Dermis blood vessel endothelial cell (primary cell): ENCODE measurements at regions not wholly inside any gene's neighbourhood (a gene's known extent, or its start where the extent isn't known, plus 50 kb on each side); places are given as distances from the start of the nearest gene placed in this dataset.
"Not testable (repeated sequence)": the region's sequence is repeated elsewhere in the genome, so short reads cannot be mapped to it uniquely, and the experiment has no call there.

Experiments used
- DNase-seq: peaks from one replicate; pipeline ENCODE4 v3.0.0; 2010

GRCh38 chr14:23751616-23752015 lies 115.5 kb downstream of the DHRS2 start:
- DNase-seq, result no peak

GRCh38 chr14:23763394-23763793 lies 127.2 kb downstream of the DHRS2 start:
- no peak for DNase-seq

DNA sequence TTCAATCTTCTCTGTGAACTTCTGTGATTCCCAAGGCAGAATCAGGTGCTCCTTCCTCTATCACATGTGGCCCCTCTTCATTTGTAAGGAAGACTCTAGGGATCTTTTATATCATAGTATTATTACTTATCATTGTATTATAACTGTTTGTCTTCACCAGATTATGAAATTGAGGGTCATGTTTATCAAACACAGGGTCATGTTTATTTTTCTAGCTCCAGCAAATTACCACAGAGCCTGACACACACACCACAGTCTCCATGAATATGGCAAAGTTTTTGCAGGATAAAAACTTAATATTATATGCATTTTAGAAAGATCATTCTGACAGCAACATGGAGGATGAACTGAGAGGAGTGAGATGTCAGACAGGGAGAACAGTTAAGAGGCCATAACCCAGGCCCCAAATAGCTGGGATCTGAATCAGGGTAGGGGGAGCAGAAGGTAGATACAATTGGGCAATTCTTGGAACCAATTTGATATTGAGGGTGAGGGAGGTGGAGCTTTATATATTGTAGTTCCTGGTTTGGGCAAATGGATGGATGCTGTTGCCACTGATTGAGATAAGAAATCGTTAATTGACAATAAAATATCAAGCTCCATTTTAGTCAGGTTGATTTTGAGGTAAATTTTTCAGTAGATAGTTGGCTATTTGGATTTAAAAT lies 130.7 kb downstream of the DHRS2 start:
- no peak for DNase-seq

DNA sequence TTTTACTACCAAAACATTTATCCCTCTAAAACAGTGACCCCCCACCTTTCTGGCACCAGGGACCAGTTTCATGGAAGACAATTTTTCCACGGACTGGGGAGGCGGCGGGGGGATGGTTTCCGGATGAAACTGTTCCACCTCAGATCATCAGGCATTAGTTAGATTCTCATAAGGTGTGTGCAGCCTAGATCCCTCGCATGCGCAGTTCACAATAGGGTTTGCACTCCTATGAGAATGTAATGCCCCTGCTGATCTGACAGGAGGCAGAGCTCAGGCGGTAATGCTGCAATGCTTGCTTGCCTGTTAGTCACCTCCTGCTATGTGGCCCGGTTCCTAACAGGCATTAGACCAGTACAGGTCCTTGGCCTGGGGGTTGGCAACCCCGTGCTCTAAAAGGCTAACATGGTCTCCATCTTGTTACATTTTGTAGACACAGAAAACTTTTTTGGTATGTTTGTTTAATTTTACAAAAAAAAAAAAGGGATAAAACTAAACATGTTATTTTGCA lies 133.1 kb downstream of the DHRS2 start:
- DNase-seq, result not testable (repeated sequence)

DNA sequence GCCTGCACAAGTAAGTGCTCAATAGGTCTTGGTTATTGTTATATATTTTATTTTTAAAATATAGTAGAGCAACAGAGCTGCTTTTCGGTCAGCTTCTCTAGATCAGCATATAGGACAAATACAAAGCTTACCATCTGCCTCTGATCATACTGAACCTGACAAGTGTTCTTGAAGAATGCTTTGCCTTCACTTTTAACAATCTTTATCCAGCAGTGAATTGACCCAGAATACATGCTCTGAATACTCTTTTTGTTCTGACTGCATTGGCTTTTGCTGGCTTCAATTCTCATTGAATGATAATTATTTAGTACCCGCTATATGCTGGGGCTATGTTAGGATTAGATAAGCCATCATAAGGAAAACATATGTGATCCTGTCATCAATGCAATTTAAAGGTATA lies 137.8 kb downstream of the DHRS2 start:
- no peak for DNase-seq

GRCh38 chr14:23776296-23776695 lies 140.1 kb downstream of the DHRS2 start:
- DNase-seq, result no peak

DNA sequence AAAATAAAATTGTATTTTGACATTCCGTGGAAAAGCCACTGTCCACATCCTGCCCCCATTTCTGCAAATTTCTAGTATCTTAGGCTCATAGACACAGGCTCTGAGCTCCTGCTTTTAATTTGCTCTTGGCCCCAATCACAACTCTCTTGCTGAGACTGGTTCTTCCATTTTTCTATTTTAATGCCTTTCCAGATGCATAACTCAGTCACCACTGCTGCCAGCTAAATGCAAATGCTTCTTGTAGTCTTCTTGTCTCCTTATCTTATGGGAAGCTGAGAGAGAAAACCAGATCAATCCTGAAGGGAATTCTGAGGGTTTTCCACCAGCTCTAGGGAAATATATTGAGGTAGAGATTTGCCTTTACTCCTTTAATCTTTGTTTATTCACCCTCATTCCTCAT lies 149.0 kb downstream of the DHRS2 start:
- no peak for DNase-seq

DNA sequence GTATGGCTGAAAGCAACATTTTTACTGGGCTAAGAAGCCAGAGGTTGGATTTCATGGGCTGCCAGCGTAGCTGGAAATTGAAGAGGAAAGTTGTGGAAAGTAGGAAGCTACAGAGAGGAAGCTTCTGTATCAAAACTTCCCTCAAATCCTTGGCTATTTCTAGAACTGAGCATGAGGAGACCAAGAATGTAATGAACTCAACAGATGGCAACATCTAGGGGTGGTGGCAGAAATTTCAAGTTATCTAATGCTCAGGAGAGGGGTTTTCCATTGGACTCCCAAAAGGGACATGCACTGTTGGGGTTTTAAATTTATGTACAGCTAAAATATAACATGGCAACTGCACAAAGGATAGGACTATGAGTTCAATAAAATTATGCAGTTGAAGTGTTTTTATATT lies 151.3 kb downstream of the DHRS2 start:
- DNase-seq, result no peak

GRCh38 chr14:23789696-23790095 lies 153.5 kb downstream of the DHRS2 start:
- no peak for DNase-seq

- DNase-seq, result no peak
These were observed 157.4 kb downstream of the DHRS2 start for GRCh38 chr14:23793532-23793931.

- DNase-seq, result no peak
These were observed 152.8 kb upstream of the DHRS4 start for GRCh38 chr14:23800811-23801210.

GRCh38 chr14:23801766-23802165 lies 151.8 kb upstream of the DHRS4 start:
- no peak for DNase-seq

DNA sequence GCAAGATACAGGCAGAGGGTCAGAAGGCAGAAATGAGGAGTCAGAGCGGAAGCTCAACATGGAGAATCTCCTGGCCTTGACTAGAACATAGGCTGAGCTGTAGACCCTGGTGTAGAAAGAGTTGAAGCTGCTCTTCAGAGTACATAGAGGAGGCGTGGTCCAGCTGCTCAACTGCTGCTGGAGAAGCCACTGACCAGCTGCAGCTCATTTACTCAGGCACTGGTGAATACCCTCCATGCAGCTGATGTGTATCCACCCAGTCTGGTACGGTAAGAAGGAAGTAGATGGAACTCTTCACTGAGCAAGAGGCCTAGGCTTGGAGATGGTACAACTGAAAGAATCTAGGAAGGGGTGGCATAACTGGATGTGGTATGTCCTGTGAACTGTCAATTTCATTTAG lies 148.8 kb upstream of the DHRS4 start:
- DNase-seq, result no peak

GRCh38 chr14:23805761-23806160 lies 147.8 kb upstream of the DHRS4 start:
- DNase-seq, result no peak

GRCh38 chr14:23814527-23815256 lies 138.9 kb upstream of the DHRS4 start:
- DNase-seq, result no peak

- no peak for DNase-seq
These were observed 137.2 kb upstream of the DHRS4 start for GRCh38 chr14:23816371-23816770.

DNA sequence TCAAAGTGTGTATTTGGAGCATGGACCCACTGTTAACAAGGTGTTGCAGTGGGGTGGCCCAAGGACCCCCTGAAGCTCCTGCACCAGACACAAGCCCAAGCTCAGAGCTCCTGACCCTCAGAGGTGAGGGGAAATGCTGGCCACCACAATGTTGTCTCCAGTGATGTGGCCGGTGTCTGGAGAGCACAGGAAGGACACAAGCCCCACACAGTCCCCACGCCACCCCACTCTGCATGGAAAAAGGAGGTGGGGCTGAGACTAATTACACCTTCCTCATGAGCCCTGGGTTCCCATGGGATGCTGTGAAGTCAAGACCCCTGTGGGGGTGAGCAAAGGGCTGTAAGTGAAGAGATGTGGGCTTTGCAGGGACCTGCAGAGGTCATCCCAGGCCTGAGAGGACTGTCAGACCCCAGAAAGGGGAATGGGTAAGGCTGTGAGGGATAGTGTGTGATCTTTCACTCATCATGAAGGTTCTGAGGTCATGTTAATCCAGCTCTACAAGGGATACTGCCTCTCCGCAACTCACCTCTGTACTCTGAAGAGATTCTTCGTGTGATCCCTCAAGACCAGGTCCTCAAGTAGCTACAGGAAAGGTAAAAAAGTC lies 136.3 kb upstream of the DHRS4 start:
- DNase-seq, result no peak

GRCh38 chr14:23827100-23827892 lies 126.3 kb upstream of the DHRS4 start:
- DNase-seq, result no peak

DNA sequence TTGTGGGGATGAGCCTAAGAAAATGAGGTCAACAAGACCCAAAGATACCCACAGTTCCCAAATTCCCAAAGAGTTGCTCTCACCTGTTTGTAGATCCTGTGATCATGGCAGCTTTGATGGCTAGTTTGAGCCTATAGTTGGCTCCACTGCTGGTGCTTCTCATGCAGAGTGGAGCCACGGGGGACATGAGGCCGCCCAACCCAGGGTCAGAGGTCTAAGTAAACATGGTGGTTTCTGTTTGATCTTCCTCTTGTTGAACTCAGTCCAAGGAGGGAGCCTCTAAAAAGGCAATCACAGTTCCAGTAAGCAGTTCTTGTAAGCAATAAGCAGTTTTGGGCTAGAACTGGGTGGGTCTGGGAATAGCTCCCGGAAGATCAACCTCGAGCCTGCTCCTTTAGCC lies 125.6 kb upstream of the DHRS4 start:
- no peak for DNase-seq

DNA sequence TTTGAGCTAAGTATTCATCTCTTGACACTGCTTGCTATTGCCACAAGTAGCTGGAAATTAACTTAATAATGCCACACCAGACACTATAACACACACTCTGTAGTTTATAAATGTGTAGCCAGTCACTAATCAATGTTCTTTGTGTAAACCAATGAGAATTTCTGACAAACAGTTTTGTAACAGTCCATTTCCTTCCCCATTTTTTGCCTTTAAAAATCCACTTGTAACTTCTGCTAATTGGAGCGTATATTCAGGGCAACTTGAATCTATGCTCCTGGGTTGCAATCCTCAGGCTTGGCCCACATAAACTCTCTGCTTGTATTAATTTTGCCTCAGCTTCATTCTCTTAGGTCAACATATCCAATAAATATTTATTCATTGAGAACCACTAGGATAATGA lies 125.0 kb upstream of the DHRS4 start:
- no peak for DNase-seq

DNA sequence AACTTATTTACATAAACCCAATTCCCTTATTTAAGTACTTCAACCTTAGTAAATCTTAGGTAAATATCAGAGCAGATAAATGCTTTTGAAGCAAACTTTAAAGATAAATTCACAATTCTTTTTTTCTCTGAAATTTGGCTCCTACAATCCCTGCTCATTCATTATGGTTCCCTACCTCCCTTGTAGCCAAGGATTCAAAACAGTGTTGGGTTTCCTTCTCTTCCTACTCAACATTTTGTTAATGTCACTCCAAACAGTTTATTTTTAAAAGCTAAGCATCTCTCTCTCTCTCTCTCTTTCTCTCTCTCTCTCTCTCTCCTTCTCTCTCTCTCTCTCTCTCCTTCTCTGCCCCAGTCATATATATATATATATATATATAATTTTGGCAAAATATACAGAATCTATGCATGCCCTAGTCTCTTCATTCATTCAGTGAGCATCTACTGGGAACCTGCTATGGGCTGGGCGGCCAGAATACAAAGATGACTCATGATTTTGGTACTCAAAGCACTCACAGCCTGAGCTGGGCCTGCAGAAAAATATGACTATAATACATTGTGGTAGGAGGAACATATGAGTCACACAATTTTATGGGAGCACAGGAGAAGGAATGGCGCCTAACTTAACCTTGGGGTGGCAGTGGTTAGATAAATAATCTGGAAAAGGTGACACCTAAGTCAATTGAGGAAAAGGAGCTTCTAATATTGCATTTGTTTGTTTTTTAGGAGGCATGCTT lies 123.7 kb upstream of the DHRS4 start:
- DNase-seq, result peak; percentile 87

- DNase-seq, result no peak
These were observed 122.0 kb upstream of the DHRS4 start for GRCh38 chr14:23831596-23831995.
